ENCODE measurements at regions not wholly inside any gene's neighbourhood (a gene's known extent, or its start where the extent isn't known, plus 50 kb on each side); places are given as distances from the start of the nearest gene placed in this dataset.
"Not testable (repeated sequence)": the region's sequence is repeated elsewhere in the genome, so short reads cannot be mapped to it uniquely, and the experiment has no call there.

GRCh38 chr11:71764695-71765491 is 68.1 kb upstream of the DEFB108B start:
- not testable (repeated sequence) for H3K4me1 ChIP-seq (ENCODE audit: insufficient read depth, low read length); ATAC-seq (ENCODE audit: insufficient read depth, low read depth); H3K4me2 ChIP-seq (ENCODE audit: insufficient read depth, low read length); H3K9ac ChIP-seq (ENCODE audit: low read depth, low read length); H3K9me3 ChIP-seq (ENCODE audit: insufficient read depth, low read length, severe bottlenecking); H2AFZ ChIP-seq (ENCODE audit: low read depth, low read length); DNase-seq; H3K27ac ChIP-seq (ENCODE audit: low read length); H3K4me3 ChIP-seq (ENCODE audit: low read depth in 1 of 2, low read length in 2 of 2); H4K20me1 ChIP-seq (ENCODE audit: insufficient read depth, low read length); H3K79me2 ChIP-seq (ENCODE audit: insufficient read depth, low read length); H3K36me3 ChIP-seq (ENCODE audit: insufficient read depth, low read length); H3K27me3 ChIP-seq (ENCODE audit: insufficient read depth, low read length, poor library complexity)

GRCh38 chr11:71767016-71767415 is 66.0 kb upstream of the DEFB108B start:
- DNase-seq; H3K4me1 ChIP-seq (ENCODE audit: insufficient read depth, low read length); H3K9ac ChIP-seq (ENCODE audit: low read depth, low read length); H3K36me3 ChIP-seq (ENCODE audit: insufficient read depth, low read length); H2AFZ ChIP-seq (ENCODE audit: low read depth, low read length); H3K4me2 ChIP-seq (ENCODE audit: insufficient read depth, low read length); H3K27me3 ChIP-seq (ENCODE audit: insufficient read depth, low read length, poor library complexity); H3K79me2 ChIP-seq (ENCODE audit: insufficient read depth, low read length); H3K4me3 ChIP-seq (ENCODE audit: low read depth in 1 of 2, low read length in 2 of 2); H4K20me1 ChIP-seq (ENCODE audit: insufficient read depth, low read length); H3K9me3 ChIP-seq (ENCODE audit: insufficient read depth, low read length, severe bottlenecking); H3K27ac ChIP-seq (ENCODE audit: low read length); ATAC-seq (ENCODE audit: insufficient read depth, low read depth): not testable (repeated sequence)

DNA sequence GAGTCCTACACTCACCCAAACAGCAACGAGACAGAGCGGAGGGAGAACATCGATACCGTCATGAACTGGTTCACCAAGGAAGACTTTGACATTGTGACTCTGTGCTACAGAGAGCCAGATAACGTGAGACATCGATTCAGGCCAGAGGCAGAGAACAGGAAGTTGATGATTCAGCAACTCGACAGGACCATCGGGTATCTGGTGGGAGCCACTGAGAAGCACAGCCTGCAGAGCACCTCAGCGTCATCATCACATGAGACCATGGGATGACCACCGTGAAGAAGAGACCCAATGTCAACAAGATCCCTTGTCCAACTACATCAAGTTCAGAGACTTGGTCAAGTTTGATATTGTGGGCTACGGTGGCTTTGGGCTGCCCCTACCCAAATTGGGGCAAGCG is 60.8 kb upstream of the DEFB108B start:
- not testable (repeated sequence) for H3K4me3 ChIP-seq (ENCODE audit: low read depth in 1 of 2, low read length in 2 of 2); H3K79me2 ChIP-seq (ENCODE audit: insufficient read depth, low read length); H3K9me3 ChIP-seq (ENCODE audit: insufficient read depth, low read length, severe bottlenecking); DNase-seq; H2AFZ ChIP-seq (ENCODE audit: low read depth, low read length); H4K20me1 ChIP-seq (ENCODE audit: insufficient read depth, low read length); H3K9ac ChIP-seq (ENCODE audit: low read depth, low read length); ATAC-seq (ENCODE audit: insufficient read depth, low read depth); H3K4me2 ChIP-seq (ENCODE audit: insufficient read depth, low read length); H3K27ac ChIP-seq (ENCODE audit: low read length); H3K4me1 ChIP-seq (ENCODE audit: insufficient read depth, low read length); H3K36me3 ChIP-seq (ENCODE audit: insufficient read depth, low read length); H3K27me3 ChIP-seq (ENCODE audit: insufficient read depth, low read length, poor library complexity)

- no peak for ATAC-seq (ENCODE audit: insufficient read depth, low read depth)
- Histone ChIP-seq H3K27me3 (ENCODE audit: insufficient read depth, low read length, poor library complexity) (no peaks in the 10 kb centered on the region), H3K4me2 (ENCODE audit: insufficient read depth, low read length) (no peak overlapping the region), H4K20me1 (ENCODE audit: insufficient read depth, low read length) (no peaks in the 10 kb centered on the region), H3K4me3 (ENCODE audit: low read depth in 1 of 2, low read length in 2 of 2) (no peak overlapping the region), H3K36me3 (ENCODE audit: insufficient read depth, low read length) (no peaks in the 10 kb centered on the region), H3K27ac (ENCODE audit: low read length) (no peak overlapping the region), H2AFZ (ENCODE audit: low read depth, low read length) (no peak overlapping the region), H3K9me3 (ENCODE audit: insufficient read depth, low read length, severe bottlenecking) (no peaks in the 10 kb centered on the region), H3K79me2 (ENCODE audit: insufficient read depth, low read length) (no peaks in the 10 kb centered on the region), H3K4me1 (ENCODE audit: insufficient read depth, low read length) (no peaks in the 10 kb centered on the region), H3K9ac (ENCODE audit: low read depth, low read length) (no peak overlapping the region)
- TF ChIP-seq EZH2 (IDR thresholded peaks at IDR 0.05; ENCODE audit: borderline replicate concordance, low read depth, low read length, severe bottlenecking): no peak
- TF ChIP-seq, protein P1, sequence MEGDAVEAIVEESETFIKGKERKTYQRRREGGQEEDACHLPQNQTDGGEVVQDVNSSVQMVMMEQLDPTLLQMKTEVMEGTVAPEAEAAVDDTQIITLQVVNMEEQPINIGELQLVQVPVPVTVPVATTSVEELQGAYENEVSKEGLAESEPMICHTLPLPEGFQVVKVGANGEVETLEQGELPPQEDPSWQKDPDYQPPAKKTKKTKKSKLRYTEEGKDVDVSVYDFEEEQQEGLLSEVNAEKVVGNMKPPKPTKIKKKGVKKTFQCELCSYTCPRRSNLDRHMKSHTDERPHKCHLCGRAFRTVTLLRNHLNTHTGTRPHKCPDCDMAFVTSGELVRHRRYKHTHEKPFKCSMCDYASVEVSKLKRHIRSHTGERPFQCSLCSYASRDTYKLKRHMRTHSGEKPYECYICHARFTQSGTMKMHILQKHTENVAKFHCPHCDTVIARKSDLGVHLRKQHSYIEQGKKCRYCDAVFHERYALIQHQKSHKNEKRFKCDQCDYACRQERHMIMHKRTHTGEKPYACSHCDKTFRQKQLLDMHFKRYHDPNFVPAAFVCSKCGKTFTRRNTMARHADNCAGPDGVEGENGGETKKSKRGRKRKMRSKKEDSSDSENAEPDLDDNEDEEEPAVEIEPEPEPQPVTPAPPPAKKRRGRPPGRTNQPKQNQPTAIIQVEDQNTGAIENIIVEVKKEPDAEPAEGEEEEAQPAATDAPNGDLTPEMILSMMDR (IDR thresholded peaks at IDR 0.05; ENCODE audit: borderline replicate concordance, extremely low read depth, low read length, poor library complexity, severe bottlenecking): no peak
- no peak for DNase-seq
Observed at GRCh38 chr11:71774603-71775222, 58.3 kb upstream of the DEFB108B start.

DNA sequence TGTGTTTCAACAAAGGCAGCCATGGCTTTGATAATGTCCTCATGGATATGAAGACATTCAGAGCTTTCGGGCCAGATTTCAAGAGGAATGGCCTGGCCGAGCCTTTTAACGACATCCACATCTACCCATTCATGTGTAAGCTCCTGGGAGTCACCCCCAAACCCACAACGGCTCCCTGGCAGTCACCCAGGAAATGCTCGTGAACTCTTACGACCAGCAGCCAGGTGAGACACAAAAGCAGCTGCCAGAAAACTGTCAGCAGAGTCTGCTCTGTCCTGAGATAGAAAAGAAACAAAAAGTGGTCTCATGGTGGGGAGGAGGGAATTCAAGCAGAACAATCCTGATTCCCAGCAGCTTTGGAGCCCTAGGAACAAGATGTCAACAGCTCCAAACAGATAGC is 52.9 kb upstream of the DEFB108B start:
- not testable (repeated sequence) for H3K4me1 ChIP-seq (ENCODE audit: insufficient read depth, low read length); H3K4me2 ChIP-seq (ENCODE audit: insufficient read depth, low read length); H3K9ac ChIP-seq (ENCODE audit: low read depth, low read length); H3K79me2 ChIP-seq (ENCODE audit: insufficient read depth, low read length); H3K36me3 ChIP-seq (ENCODE audit: insufficient read depth, low read length); H3K27me3 ChIP-seq (ENCODE audit: insufficient read depth, low read length, poor library complexity); H2AFZ ChIP-seq (ENCODE audit: low read depth, low read length); H3K9me3 ChIP-seq (ENCODE audit: insufficient read depth, low read length, severe bottlenecking); H4K20me1 ChIP-seq (ENCODE audit: insufficient read depth, low read length); ATAC-seq (ENCODE audit: insufficient read depth, low read depth); H3K4me3 ChIP-seq (ENCODE audit: low read depth in 1 of 2, low read length in 2 of 2); H3K27ac ChIP-seq (ENCODE audit: low read length)
- peak; percentile 27 for DNase-seq

GRCh38 chr11:71780771-71781170 is 52.2 kb upstream of the DEFB108B start:
- not testable (repeated sequence) for H3K9ac ChIP-seq (ENCODE audit: low read depth, low read length); H3K4me3 ChIP-seq (ENCODE audit: low read depth in 1 of 2, low read length in 2 of 2); H3K4me1 ChIP-seq (ENCODE audit: insufficient read depth, low read length); H4K20me1 ChIP-seq (ENCODE audit: insufficient read depth, low read length); ATAC-seq (ENCODE audit: insufficient read depth, low read depth); H3K27ac ChIP-seq (ENCODE audit: low read length); H3K27me3 ChIP-seq (ENCODE audit: insufficient read depth, low read length, poor library complexity); H3K9me3 ChIP-seq (ENCODE audit: insufficient read depth, low read length, severe bottlenecking); H3K4me2 ChIP-seq (ENCODE audit: insufficient read depth, low read length); H2AFZ ChIP-seq (ENCODE audit: low read depth, low read length); H3K79me2 ChIP-seq (ENCODE audit: insufficient read depth, low read length); H3K36me3 ChIP-seq (ENCODE audit: insufficient read depth, low read length); DNase-seq

- not testable (repeated sequence) for H3K9me3 ChIP-seq (ENCODE audit: insufficient read depth, low read length, severe bottlenecking); H3K27ac ChIP-seq (ENCODE audit: low read length); ATAC-seq (ENCODE audit: insufficient read depth, low read depth); H3K79me2 ChIP-seq (ENCODE audit: insufficient read depth, low read length); DNase-seq; H3K4me2 ChIP-seq (ENCODE audit: insufficient read depth, low read length); H3K4me1 ChIP-seq (ENCODE audit: insufficient read depth, low read length); H2AFZ ChIP-seq (ENCODE audit: low read depth, low read length); H3K27me3 ChIP-seq (ENCODE audit: insufficient read depth, low read length, poor library complexity); H3K4me3 ChIP-seq (ENCODE audit: low read depth in 1 of 2, low read length in 2 of 2); H3K9ac ChIP-seq (ENCODE audit: low read depth, low read length); H3K36me3 ChIP-seq (ENCODE audit: insufficient read depth, low read length); H4K20me1 ChIP-seq (ENCODE audit: insufficient read depth, low read length)
Observed at GRCh38 chr11:71781491-71781890, 51.5 kb upstream of the DEFB108B start.

Measured in DND-41 (cell line).